ENCODE measurements at regions not wholly inside any gene's neighbourhood (a gene's known extent, or its start where the extent isn't known, plus 50 kb on each side); places are given as distances from the start of the nearest gene placed in this dataset.

DNA sequence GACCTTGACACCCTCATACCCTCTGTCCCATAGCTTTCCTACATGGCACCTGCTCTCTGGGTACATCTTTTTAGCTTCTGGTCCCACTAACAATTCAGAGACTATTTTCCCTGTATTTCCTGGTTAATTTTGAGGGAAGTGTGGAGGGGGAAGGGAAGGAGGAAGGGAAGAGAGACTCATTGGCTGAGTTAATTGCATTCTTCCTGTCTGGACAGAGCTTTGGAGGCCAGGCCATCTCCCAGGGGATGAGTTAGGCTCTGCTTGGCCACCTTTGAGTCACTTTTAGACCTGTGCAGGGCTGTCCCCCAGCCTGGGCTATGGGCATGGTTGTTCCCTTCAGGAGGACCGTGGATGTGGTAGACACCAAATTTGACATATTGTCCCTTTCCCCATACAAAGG, 167.9 kb upstream of the PGRMC2 start:
- TF ChIP-seq POLR2AphosphoS5 (IDR thresholded peaks at IDR 0.05; ENCODE audit: low read depth) = no peak
- TF ChIP-seq, protein P1, sequence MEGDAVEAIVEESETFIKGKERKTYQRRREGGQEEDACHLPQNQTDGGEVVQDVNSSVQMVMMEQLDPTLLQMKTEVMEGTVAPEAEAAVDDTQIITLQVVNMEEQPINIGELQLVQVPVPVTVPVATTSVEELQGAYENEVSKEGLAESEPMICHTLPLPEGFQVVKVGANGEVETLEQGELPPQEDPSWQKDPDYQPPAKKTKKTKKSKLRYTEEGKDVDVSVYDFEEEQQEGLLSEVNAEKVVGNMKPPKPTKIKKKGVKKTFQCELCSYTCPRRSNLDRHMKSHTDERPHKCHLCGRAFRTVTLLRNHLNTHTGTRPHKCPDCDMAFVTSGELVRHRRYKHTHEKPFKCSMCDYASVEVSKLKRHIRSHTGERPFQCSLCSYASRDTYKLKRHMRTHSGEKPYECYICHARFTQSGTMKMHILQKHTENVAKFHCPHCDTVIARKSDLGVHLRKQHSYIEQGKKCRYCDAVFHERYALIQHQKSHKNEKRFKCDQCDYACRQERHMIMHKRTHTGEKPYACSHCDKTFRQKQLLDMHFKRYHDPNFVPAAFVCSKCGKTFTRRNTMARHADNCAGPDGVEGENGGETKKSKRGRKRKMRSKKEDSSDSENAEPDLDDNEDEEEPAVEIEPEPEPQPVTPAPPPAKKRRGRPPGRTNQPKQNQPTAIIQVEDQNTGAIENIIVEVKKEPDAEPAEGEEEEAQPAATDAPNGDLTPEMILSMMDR (IDR thresholded peaks at IDR 0.05; ENCODE audit: insufficient read depth, low read length) = no peak
- TF ChIP-seq REST (IDR thresholded peaks at IDR 0.05; ENCODE audit: insufficient replicate concordance, low read depth) = no peak
- TF ChIP-seq SPI1 (IDR thresholded peaks at IDR 0.05; ENCODE audit: borderline replicate concordance, low read depth) = no peak
